Esophagus muscularis mucosa (tissue), 3 donors: ENCODE measurements at regions not wholly inside any gene's neighbourhood (a gene's known extent, or its start where the extent isn't known, plus 50 kb on each side); places are given as distances from the start of the nearest gene placed in this dataset.

Experiments
- EP300 ChIP-seq: sonication (generic); formaldehyde crosslinking; IDR thresholded peaks from one replicate; pipeline ENCODE4 v1.6.1; 2017; ENCODE audit warnings: antibody characterized with exemption
- POLR2A ChIP-seq: fragments of 450-650 bp; IDR thresholded peaks from one replicate; pipeline ENCODE4 v1.6.1; 2017; ENCODE audit warnings: antibody characterized with exemption, moderate library complexity, mild to moderate bottlenecking, low read depth
- POLR2AphosphoS5 ChIP-seq, 2 donors: sonication (generic); formaldehyde crosslinking; IDR thresholded peaks; one replicate each; pipeline ENCODE4 v1.6.1; 2017; ENCODE audit warnings: antibody characterized with exemption in 2 of 2

- TF ChIP-seq EP300 (no peak), POLR2A (no peak), POLR2AphosphoS5 (IDR thresholded peaks at IDR 0.05) (no peak)
Observed at GRCh38 chr2:128646091-128646490, 327.4 kb upstream of the HS6ST1 start.
